GM19463 (cell line): ENCODE measurements at regions not wholly inside any gene's neighbourhood (a gene's known extent, or its start where the extent isn't known, plus 50 kb on each side); places are given as distances from the start of the nearest gene placed in this dataset.
A peak's percentile ranks its signal among the peaks of the same experiment; 100 is the strongest.

Experiments
- ATAC-seq: cut with Tn5 transposase; IDR thresholded peaks from one replicate; pipeline ENCODE4 v1.9.1; 2021; ENCODE audit warnings: mild to moderate bottlenecking, moderate library complexity; ENCODE audit not compliant: unreplicated experiment

DNA sequence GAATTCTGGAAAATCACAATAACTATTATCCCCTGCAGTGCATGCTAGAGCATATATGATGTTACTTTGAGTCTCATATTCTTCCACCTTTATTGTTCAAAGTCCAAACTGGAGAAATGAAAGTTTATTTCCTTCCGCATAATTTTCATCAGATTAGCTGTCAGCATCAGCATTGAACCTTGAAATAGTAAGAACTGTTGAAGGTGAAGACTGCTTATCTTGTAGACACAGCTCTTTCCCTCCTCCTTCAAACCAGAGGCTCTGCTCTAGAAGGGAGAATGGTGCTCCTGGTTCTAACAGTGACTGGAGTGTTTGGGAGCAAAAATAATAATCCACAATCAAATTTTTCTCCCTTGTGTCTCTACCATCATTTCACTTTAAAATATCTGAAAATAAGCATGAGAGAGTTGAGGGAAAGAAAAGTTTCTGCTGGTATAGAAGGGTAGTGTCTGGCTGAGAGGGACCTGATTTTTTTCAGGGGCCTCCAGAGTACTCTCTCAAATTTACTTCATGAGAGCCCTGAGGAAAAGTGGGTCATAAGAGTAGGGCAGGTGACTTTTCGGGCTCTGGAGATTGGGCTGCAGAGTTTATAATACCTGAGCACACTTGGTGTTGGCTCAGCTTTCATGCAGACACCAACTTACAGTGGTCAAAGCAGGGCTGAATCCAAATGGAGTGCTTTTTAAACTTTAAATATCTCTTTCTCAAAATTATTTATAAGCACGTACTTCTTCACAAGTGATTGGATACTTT, 170.4 kb downstream of the ZDHHC21 start:
- no peak for ATAC-seq

DNA sequence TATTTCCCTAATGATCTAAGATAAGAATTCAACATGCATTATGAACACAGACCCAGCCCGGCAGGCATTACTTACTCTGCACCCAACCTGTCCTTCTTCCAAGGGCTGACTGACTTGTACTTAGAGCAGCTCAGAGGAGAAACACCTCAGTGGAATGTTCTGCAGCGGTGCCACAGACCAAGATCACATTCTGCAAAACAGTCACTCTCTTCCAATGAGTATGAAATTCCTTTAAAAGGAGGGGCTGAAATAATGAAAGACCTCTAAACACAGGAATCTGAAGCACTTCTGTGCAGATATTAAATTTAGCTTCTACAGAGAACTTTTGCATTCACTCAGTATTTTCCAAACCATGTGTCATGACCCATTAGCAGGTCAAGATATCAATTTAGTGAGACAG, 172.9 kb downstream of the ZDHHC21 start:
- no peak for ATAC-seq

DNA sequence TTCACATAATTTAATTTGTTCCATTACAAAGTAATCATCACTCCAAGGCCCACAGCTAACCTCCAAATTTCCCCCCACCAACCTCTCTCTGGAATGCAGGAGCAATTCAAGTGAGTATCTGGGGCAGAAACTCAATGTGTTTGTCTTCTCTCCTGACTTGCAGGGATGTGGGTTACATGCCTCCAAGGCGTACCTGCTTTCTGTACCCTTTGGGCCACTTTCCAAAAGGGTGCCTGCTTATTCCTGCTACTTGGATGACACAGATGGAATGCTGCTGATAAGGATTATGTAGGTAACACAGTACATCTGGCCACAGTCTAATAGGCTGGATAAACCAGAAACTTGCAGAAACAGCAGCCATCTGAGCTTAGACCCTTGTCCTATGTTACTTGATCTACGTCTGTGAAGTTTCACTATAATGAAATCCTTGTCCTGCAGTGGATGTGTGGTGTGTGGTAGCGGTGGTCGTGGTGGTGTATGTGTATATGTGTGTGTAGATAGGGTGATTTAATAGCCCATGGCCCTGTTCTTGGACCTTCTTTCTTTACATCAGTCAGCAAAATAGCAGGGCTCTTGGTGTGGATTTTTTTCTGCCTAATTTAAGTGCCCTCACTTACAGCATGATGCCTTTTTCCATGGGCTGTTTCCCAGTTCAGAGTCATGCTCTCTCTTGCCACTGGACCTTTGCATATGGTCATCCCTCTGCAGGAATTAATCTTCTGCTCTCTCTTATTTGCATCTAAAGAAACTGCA, 175.9 kb downstream of the ZDHHC21 start:
- ATAC-seq: no peak

DNA sequence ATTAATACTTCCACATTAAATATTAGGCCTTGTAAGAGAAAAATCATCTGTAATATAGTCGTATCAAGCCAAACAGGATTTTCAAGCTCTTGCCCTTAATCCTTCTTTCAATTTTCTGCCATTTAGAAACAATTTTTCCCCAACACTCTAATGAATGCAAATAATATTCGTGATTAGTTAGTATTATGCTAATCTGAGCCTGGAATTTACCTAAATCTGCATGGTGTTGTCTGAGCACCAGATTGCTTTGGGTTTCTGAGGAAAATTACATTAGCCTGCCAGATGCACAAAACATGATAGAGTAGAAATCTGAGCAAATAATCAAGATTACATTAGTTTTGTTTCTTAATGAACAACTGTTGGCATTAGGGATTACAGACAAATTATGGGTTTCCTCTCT, 176.6 kb downstream of the ZDHHC21 start:
- no peak for ATAC-seq

DNA sequence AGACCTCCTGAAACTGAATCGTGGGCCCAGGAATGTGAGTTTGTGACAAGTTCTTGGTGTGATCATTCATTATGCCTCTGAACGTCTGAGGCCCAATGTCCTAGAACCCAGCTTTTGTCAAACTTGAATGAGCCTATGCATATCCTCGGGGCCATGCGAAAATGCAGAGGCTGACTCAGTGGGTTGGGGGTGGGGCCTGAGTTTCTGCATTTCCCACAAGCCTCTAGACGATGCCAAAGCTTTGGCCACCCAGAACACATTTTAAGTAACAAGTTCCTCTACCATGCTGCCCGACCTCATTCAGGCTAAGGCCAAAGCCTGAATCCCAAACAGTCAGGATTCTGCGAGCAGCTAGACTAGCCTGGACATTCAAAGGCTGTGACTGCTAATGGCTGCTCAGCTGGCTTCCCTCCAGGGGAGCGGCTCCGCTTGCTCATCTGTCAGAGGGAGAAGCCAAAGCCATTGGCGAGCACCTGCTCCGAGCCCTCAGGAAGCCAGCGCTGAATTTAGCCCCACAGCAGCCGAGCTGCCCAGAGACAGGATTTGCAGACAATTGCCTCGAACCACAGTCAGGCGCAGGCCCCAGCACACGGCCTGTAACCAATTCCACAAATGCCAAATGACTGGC, 177.5 kb downstream of the ZDHHC21 start:
- no peak for ATAC-seq

DNA sequence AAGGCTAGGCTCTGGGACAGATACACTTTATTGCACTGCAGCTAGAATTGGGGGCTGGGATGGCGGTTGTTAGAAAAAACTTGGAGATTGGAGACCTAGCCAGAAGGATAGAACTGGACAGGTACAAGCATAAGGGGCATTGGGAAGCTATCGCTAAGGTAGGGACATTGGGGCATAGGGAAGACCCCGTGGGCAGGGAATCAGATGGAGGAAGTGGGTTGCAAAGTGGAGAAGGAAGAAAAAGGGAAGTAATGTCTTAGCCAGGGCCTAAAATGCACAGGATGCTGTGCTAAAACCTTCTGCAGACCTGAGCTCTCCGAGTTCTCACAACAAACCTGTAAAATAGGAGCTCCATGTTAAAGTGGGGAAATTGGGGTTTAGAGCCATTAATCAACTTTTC, 178.2 kb downstream of the ZDHHC21 start:
- no peak for ATAC-seq

DNA sequence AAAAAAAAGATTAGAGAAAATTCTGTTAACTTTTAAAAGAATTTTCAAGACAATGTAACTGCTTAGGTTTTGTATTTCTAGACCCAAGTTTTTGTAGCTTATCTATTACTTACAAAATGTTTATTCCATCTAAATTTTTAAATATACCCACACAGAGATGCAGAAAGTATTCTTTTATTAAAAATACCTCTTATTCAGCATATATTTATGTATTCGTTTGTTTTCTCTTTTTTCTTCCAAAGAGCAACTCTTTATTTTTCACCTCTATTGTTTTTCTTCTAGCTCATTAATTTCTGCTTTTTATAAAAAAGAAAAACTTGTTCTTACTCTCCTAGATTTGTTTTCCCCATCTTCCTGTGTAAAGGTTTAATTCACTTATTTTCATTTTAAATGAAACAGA, 180.3 kb downstream of the ZDHHC21 start:
- ATAC-seq: no peak

DNA sequence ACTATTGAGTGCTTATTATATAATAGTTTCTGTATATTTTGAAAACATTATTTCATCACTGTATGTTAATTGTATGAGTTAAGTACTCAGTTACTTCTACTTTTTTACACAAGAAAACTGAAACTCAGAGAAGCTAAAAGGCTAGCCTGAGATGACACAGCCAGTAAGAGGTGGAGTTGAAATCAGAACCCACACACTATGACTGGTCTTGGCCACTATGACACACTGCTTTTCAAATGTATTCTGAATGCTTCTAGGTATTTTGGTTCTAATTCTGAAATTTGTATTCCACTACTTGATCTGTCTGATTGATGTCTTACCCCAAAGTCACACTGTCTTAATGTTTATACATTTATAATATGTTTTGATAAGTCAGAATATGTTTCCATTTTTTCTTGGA, 181.8 kb downstream of the ZDHHC21 start:
- no peak for ATAC-seq

DNA sequence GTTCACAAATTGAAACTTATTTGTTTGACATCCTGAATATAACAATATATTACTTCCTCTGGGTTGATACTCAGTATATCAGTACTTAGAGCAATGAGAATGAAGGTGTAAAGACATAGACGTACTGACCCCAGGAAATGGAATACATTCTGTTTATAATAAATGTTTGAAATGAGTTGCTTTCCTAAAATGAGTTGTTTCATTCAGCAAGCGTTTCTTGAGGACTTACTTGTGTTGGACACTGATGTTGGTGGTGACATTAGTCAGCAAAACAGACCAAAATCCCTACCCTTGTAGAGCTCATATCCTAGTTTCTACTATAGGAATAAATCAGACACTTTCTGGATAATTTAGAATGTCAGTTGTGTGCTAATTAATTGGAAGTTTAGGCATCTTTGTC, 184.3 kb downstream of the ZDHHC21 start:
- ATAC-seq: no peak

DNA sequence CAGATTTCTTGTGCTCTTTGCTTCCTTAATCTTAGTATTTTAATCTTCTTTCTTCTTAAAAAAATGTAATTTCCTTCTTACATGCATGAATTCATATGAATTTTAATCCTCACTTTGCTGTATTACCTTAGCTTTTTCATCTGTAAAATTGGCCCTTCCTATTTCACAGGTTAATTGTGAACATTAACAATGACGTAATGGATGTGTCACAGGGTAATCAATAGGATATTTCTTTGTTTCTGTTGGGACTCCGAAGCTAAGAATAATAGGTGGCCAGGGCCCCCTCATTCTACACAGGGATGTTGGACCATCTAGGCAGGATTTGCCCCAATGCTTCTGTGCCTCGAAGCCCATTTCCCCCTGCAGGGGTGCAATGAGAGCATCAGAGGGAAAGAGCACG, 187.4 kb upstream of the NFIB start:
- ATAC-seq: no peak

DNA sequence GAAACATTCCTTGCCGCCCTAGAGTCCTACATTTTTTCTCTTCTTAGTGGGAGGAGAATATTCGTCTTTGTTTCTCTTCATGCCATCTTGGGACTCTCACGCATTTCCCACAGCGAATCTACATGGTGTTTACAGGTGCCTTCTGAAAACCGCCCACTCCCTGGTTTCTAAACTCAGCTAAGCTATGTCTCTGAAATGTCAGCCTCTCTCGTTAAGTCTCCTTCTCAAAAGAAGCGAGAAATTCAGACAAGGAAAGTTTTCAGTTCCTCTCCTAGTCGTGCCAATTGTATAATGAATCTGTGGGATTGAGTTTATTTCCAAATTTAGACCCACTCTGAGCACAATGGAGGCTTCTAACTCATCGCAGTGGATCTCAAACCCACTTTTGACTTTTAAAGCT, 186.8 kb upstream of the NFIB start:
- ATAC-seq: no peak

DNA sequence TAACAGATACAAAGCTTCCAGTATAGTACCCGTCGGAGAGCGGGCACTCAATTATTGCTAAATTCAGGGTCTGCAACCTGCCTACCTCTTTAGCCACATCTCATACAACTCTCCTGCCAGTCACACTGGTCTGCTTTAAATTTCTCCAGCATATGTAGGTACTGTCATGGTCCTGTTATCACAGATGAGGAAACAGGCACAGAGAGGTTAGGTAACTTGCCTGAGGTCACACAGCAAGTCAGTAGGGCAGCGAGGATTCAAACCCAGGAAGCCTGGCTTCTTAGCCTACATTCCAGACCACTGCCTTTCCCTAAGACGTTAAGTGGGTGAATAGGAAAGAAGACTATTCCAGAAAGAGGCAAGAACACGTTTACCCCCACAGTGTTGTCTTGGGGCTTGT, 186.0 kb upstream of the NFIB start:
- no peak for ATAC-seq

DNA sequence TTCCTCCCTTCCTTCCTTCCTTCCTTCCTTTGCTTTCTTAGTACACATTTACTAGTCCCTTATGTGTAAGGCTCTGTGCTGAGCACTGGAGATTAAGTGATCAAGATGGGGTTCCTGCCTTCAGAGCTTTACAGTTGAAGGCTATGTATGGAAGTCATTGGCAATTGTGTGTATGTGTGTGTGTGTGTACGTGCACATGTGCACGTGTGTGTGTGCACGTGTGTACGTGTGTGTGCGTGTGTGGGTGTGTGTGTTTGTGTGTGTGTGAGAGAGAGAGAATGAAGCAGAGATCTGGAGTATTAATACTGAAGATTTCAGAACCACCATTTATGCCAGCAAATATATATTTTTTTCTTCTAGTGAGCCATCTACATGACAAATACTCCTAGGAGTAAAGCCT, 184.9 kb upstream of the NFIB start:
- no peak for ATAC-seq

DNA sequence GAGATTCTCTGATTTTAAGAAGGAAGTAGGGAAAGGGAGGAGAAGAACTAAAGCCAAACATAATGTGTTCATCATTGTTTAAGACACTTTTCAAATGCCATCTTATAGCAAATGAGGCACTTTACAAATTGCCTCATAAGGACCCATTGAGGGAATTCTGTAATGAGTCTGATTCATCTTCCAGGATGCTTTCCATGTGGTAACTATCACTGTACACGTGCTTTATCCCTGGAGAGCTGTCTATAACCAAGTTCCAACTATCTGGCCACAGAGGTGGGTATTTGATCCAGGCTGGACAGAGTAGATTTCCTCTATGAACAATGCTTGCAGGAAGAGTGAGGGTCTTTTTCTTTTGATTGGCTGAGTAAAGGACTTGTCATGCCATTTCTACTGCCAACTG, 183.5 kb upstream of the NFIB start:
- no peak for ATAC-seq

DNA sequence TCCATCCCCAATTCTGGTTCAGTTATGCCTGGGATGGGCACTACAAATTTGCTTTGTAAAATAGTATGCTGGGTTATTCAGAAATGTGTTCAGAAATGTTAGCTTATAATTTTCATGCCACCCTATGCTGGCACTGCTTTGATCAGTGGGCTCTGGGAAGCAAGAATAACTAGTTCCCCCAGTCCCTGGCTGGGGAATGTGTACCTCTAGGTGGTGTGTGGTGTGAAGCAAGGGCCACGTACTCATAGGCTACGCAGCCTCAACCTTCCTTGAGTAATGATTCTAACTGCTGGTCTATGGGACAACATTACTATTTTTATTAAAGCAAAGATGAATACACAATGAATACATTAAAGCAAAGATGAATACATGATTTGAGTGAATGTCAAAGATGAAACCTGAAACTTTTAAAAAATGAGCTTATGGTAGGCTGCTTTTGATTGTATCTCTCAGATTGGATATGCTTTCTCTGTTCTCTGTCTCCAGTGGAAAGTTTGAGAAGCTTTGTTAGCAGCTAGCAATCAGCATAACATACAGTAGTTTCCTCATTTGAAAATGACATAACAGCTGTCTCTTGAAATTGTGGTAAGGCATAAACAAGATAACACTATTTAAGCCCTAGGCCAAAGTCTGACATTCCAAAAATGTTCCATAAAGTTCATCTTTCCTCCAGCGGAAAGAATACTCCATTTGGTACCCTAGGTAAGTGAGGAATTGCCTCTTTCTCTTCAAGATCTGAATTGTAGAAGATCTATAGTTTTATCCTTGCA, 174.7 kb upstream of the NFIB start:
- ATAC-seq: no peak

DNA sequence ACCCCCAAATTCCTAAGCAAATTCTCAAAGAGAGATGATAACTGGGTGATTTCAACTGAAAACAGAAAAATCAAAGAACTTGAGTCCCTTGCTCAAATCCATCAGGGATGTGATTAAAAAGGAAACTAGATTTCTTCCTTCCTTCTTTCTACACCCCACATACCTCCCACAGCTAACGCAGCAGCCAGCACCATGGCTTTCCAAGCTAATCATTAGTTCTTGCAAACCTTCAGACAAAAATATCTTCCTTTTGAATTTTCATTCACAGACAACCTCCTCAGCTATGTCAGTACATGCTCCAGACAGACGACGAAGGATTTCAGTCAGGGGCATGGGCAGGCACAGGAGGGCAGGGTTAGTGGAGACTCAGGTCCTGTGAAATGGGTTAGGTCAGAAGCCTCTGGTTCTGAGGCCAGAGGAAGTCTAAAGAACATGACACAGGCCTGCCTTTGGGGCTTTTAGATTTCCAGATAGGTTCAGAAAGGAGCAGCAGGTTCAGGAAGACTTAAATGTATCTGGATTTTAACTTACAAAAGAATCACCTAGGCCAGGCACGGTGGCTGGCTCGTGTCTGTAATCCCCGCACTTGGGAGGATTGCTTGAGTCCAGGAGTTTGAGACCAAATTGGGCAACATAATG, 173.7 kb upstream of the NFIB start:
- ATAC-seq: no peak

DNA sequence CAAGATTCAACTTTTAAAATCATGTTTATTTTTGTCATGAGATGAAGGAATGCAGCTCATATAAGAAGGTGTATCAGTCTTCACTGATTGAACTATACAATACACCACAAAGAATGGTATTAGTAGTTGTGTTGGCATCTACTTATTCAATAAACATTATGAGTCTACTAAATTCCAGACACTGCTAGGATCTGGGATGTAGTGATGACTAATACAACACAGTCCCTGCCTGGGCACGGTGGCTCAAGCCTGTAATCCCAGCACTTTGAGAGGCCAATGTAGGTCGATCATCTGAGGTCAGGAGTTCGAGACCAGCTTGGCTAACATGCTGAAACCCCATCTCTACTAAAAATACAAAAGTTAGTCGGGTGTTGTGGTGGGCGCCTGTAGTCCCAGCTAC, 171.4 kb upstream of the NFIB start:
- ATAC-seq: no peak

DNA sequence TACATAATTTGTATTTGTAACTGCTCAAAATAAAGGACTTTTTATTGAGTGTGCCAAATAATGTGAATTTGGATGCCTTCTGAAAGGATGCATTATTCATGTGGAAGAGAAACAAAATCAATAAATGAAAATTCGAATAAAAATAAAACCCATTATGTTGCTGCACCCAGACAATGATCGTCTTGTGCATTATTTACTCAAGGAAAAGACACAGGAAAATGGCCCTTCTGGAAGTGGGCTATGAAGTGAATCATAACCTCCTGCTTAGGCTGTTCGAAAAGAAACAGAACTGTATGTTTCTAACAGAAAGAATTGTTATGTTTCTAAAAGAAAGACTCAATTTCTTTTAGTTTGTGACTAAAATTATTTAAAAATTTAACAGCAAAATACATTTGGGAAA, 168.9 kb upstream of the NFIB start:
- no peak for ATAC-seq

DNA sequence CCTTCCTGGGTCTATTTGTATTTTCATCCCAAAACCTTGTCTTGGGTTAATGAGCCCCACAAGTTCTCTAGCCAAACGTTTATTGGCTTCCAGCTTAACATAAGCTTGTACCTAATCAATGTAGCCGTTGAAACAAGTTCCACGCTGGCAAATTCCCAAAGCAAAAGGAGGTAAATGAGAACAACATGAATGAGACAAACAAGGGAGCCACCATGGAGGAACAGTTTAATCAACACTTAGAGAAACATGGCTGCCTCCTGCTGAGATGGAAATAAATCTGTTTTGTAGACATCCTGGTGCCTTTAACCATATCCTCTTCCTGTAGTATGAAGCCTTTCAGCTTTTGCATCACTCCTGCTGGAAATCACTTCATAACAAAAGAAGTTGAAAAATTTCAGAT, 166.6 kb upstream of the NFIB start:
- ATAC-seq: no peak

DNA sequence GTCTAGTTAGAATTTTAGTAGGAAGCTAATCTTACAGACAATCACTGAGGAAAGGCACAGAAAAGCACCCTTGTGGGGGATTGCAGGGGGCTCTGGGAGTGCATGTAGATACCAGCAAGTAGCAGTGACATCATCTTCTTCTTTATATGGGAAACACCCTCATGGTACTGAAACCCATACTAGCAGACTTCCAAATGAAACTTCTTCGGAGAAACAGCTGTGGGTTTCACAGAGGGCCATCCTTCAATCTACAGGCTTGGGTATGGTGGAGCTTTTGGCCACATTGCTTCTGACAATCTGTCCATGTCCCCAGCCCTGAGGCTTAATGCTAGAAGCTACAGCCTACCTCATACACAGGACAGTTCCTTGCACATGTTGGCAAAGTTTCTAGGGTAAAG, 165.2 kb upstream of the NFIB start:
- peak; percentile 58 for ATAC-seq
